ENCODE measurements at regions not wholly inside any gene's neighbourhood (a gene's known extent, or its start where the extent isn't known, plus 50 kb on each side); places are given as distances from the start of the nearest gene placed in this dataset.

GRCh38 chr2:12828980-12829379 lies 112.2 kb downstream of the TRIB2 start:
- no peaks in the 10 kb centered on the region for H3K9me3 ChIP-seq (replicated peaks; ENCODE audit: insufficient read depth, low read length)
- DNase-seq = no peak
- no peaks in the 10 kb centered on the region for H3K79me2 ChIP-seq (ENCODE audit: low read length)
- H3K27ac ChIP-seq (ENCODE audit: low read length) = no peak overlapping the region
- H3K4me2 ChIP-seq (ENCODE audit: low read depth, low read length) = no peak overlapping the region
- no peaks in the 10 kb centered on the region for H3F3A ChIP-seq (ENCODE audit: insufficient read depth, low read length)
- no peaks in the 10 kb centered on the region for H3K36me3 ChIP-seq (replicated peaks; ENCODE audit: insufficient read depth, low read length)
- H3K9ac ChIP-seq (ENCODE audit: low read length) = no peak overlapping the region
- H3K9me2 ChIP-seq (replicated peaks; ENCODE audit: insufficient read depth, low read length) = no peaks in the 10 kb centered on the region
- H3K4me1 ChIP-seq (ENCODE audit: low read length) = no peaks in the 10 kb centered on the region
- no peaks in the 10 kb centered on the region for H3K27me3 ChIP-seq (replicated peaks; ENCODE audit: insufficient read depth, low read length)
- H2AFZ ChIP-seq (ENCODE audit: low read length) = no peak overlapping the region
- no peak for TF ChIP-seq EZH2 (optimal IDR thresholded peaks at IDR 0.05; ENCODE audit: low read depth, low read length)
- no peak for TF ChIP-seq EZH2phosphoT487 (IDR thresholded peaks at IDR 0.05; ENCODE audit: low read length)
- TF ChIP-seq CTCF (IDR thresholded peaks at IDR 0.05; ENCODE audit: low read length) = no peak
- H3K4me3 ChIP-seq (ENCODE audit: low read length) = no peak overlapping the region
- no peaks in the 10 kb centered on the region for H4K20me1 ChIP-seq (ENCODE audit: insufficient read depth, low read length)

- H2AFZ ChIP-seq (ENCODE audit: low read length) = no peak overlapping the region
- no peaks in the 10 kb centered on the region for H3K4me1 ChIP-seq (ENCODE audit: low read length)
- DNase-seq = no peak
- H3K4me2 ChIP-seq (ENCODE audit: low read depth, low read length) = no peak overlapping the region
- H3K9ac ChIP-seq (ENCODE audit: low read length) = no peak overlapping the region
- H3K27me3 ChIP-seq (replicated peaks; ENCODE audit: insufficient read depth, low read length) = no peaks in the 10 kb centered on the region
- no peak overlapping the region for H3K27ac ChIP-seq (ENCODE audit: low read length)
- no peak overlapping the region for H3K4me3 ChIP-seq (ENCODE audit: low read length)
- H3K36me3 ChIP-seq (replicated peaks; ENCODE audit: insufficient read depth, low read length) = no peaks in the 10 kb centered on the region
- TF ChIP-seq EZH2phosphoT487 (IDR thresholded peaks at IDR 0.05; ENCODE audit: low read length) (no peak), EZH2 (optimal IDR thresholded peaks at IDR 0.05; ENCODE audit: low read depth, low read length) (no peak), CTCF (IDR thresholded peaks at IDR 0.05; ENCODE audit: low read length) (no peak)
- H3K9me3 ChIP-seq (replicated peaks; ENCODE audit: insufficient read depth, low read length) = no peaks in the 10 kb centered on the region
- H3K79me2 ChIP-seq (ENCODE audit: low read length) = no peaks in the 10 kb centered on the region
- H4K20me1 ChIP-seq (ENCODE audit: insufficient read depth, low read length) = no peaks in the 10 kb centered on the region
- no peaks in the 10 kb centered on the region for H3K9me2 ChIP-seq (replicated peaks; ENCODE audit: insufficient read depth, low read length)
- no peaks in the 10 kb centered on the region for H3F3A ChIP-seq (ENCODE audit: insufficient read depth, low read length)
Observed at GRCh38 chr2:12831016-12831415, 114.3 kb downstream of the TRIB2 start.

- TF ChIP-seq EZH2phosphoT487 (IDR thresholded peaks at IDR 0.05; ENCODE audit: low read length) (no peak), CTCF (IDR thresholded peaks at IDR 0.05; ENCODE audit: low read length) (no peak), EZH2 (optimal IDR thresholded peaks at IDR 0.05; ENCODE audit: low read depth, low read length) (no peak)
- no peak overlapping the region for H3K4me3 ChIP-seq (ENCODE audit: low read length)
- H4K20me1 ChIP-seq (ENCODE audit: insufficient read depth, low read length) = no peaks in the 10 kb centered on the region
- no peak overlapping the region for H3K9ac ChIP-seq (ENCODE audit: low read length)
- no peaks in the 10 kb centered on the region for H3F3A ChIP-seq (ENCODE audit: insufficient read depth, low read length)
- no peak overlapping the region for H3K4me2 ChIP-seq (ENCODE audit: low read depth, low read length)
- no peak for DNase-seq
- H3K79me2 ChIP-seq (ENCODE audit: low read length) = no peaks in the 10 kb centered on the region
- no peaks in the 10 kb centered on the region for H3K27me3 ChIP-seq (replicated peaks; ENCODE audit: insufficient read depth, low read length)
- no peak overlapping the region for H2AFZ ChIP-seq (ENCODE audit: low read length)
- H3K36me3 ChIP-seq (replicated peaks; ENCODE audit: insufficient read depth, low read length) = no peaks in the 10 kb centered on the region
- H3K4me1 ChIP-seq (ENCODE audit: low read length) = no peaks in the 10 kb centered on the region
- no peaks in the 10 kb centered on the region for H3K9me3 ChIP-seq (replicated peaks; ENCODE audit: insufficient read depth, low read length)
- H3K9me2 ChIP-seq (replicated peaks; ENCODE audit: insufficient read depth, low read length) = no peaks in the 10 kb centered on the region
- H3K27ac ChIP-seq (ENCODE audit: low read length) = no peak overlapping the region
Observed at GRCh38 chr2:12834239-12834638, 117.5 kb downstream of the TRIB2 start.
